Nucleus accumbens (tissue), 56 donors: ENCODE measurements at regions not wholly inside any gene's neighbourhood (a gene's known extent, or its start where the extent isn't known, plus 50 kb on each side); places are given as distances from the start of the nearest gene placed in this dataset.

Source experiments
- DNase-seq, 56 donors: peaks; one replicate each; lab custom pipeline; 2025; lab: John Stamatoyannopoulos, UW

DNA sequence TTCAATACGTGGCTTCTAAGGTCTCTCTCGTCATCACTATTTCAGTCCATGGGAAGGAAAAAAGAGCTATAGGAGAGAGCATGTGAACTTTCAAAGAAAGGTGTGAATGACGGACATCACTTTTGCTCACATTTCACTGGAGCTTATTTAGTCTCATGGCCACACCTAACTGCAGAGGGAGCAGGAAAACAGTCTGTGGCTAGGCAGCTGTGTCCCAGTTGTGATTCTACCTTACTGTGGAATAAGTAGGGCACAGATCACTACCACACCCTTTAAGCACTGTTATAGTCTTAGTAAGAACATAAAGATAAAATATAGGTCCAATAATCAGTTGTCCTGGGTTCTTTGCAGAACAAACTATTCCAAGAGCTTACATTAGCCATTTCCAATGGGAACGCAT, 192.9 kb downstream of the NRIP1 start:
- DNase-seq = no peak

DNA sequence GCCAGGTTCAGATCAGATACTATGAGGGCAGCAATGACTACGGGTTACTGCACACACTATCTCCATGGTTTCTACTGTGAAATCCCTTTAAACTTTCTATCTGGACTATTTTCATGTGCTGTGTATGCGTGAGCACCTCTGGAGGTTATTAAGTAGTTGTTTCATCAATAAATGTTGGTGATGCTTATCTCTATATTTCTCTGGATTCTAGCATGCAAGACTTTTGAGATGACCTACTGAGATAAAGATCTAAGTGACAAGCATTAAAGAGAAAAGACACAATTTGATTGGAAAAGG, 194.0 kb downstream of the NRIP1 start:
- no peak for DNase-seq

DNA sequence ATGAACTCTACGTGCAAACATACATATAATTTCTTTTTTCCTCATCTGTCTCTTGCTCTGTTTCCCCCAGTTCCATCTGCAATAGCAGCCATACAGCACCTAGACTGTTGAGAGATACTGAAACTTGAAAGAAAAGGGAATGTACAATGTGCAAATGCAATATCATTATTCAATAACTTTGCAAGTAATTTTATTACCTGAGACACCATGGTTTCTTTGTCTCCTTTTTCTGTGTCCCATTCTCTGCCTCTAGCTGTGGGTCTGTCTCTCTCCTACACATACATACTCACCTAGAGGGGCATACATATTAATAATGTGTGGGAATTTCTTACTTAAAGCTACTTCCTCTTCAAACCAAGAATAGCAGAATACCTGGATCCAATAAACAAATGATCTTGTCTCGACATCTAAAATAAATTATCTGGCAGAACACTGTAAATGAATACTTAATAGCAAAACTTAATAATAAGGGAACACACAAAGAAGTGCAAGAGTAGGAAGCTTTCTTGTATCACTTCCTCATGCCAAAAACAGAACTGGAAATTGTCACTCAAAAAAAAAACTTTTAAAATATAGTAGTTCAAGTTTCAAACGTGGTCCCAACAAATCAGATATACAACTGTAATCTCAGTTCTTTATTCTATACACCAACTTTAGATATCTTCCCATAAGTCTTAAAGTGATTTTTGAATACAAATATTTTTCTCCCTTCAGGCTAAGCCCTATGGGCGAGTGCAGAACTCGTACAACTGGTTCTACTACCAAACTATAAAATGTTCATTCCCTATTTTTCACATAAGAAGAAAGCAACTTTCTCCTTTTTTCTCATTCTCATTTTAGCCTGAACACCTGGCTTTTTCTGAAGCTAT, 194.6 kb downstream of the NRIP1 start:
- DNase-seq = no peak

DNA sequence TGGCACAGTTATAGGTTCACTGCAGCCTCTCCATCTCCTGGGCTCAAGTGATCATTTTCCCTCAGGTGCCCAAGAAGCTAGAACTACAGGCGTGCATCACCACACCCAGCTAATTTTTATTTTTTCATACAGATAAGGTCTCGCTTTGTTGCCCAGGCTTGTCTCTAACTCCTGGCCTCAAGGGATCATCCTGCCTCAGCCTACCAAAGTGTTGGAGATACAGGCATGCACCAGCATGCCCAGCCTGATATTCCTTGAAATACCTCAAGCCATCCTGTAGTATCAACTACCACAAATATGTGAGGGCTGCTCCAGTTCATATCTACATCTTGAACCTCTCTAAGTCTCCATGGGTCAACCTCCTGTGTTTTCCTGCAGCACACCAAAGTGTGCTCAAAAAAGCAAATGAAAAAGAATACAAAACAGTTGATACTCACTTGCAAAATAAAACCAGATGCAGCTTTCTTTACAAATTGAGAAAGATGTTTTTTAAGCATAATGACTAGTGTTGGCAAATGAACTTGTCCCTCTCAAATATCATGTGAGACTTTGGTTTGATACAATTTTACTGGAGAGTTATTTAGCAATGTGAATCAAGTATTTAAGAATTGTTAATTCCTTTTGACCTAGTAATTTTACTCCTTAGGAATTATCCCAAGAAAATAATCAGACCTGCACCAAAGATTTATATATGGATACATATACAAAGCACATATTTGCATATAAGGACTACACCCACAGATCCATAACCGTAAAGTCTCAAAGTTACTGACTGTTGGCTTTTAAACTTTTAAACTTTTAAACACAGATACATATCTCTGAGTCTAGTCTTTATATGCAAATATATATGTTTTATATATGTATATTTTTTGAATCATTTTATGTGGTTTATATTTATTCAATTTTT, 197.7 kb downstream of the NRIP1 start:
- DNase-seq = no peak

DNA sequence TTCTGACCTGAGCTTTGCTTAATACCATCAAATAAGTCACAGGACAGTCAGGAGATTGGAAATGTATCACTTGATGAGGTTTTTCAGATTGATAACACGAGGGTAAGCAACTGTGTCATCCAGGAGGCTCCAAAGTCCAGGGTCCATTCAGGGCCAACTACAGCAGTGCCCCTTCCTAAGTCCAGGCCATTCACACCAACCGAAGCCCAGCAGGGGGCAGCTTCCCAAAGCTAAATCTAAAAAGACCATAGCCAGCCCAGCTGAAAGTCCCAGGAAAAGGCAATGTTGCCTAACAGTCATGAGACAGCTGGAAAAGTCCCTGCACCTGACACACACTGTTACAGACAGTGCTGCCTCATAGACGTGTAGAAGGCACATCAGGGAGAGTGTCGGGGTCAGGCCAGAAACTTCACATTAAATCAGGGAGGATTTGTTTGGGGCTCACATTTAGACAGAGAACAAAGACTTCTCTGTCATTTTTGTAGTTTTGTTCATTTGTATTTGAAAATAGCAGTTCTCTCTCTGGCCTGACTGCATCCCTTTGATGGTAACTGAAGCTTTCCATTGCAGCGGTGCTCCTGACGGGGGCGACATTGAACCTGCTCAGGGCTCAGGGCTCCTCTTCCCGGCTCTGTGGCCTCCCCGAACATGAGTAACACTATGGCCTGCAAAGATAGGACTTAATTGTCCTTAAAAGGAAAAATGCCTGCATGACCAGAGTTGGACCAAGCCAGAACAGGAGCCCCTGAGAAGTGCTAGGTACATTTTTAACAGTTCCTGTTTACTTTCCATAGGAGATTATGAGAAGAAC, 200.4 kb downstream of the NRIP1 start:
- peak in 52 of 56 donors; percentile 6 to 87 (median 66) for DNase-seq

DNA sequence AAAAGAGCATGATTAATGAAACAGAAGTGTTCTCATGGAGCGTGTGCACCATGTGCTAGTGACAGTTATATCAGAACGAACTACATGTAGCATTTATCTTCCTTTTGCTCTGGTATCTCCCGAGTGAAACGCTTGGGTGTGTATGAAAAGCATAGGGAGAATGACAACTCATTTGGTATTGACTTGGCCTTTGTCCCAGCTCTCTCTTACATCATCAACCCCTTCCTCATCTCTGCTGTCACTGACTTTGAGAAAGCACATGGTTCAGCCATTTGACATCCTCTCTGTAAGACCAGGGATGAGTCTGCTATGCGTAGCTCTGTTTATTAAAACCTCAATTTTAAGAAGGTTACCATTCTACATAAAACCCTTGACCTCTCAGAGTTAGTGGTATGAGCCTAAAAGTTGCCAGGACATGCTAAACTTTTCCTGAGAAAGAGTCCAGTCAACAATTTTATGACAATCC, 201.0 kb downstream of the NRIP1 start:
- peak in 2 of 56 donors; percentile 9 to 17 for DNase-seq

DNA sequence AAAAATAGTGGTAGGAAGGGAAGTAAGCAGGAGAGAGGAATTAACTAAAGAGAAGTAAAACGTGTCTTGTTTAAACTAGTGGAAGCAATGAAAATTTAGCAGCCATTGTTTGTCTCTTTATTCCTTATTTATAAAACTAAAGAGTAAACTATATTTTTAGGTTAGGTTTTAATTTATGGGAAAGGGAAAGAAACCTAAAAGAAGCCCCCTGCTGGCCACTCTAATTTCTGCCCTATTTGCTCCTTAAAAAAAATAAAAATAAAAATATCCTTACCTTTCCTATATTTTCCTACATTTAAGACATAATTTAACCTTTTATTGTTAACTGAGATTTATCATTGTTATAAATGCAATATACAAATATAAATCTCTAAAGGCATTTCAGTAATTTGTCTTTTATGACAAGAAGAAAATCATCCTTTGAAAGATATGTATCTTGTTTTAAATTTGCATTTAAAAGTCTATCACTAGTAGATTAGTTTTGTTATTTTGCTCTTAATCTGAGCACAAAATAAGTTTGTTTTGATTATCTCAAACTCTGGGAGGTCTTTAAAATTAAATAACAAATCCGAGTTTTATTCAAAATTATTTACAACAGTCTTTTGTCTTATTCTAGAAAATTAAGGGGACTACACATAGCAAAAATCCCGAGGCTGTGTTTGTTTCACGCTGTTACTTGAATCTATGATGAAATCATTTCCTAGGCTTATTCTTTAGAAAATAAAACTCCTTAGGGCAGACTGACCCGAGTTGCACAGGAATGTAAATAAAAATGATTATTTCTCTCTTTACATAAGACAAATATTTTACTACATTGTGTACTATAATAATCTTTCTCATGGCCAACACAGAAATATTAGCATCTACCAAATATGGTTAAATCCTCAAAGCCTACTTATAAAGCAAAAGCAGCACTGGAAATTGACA, 201.7 kb downstream of the NRIP1 start:
- DNase-seq = peak in 1 of 56 donors; percentile 6

DNA sequence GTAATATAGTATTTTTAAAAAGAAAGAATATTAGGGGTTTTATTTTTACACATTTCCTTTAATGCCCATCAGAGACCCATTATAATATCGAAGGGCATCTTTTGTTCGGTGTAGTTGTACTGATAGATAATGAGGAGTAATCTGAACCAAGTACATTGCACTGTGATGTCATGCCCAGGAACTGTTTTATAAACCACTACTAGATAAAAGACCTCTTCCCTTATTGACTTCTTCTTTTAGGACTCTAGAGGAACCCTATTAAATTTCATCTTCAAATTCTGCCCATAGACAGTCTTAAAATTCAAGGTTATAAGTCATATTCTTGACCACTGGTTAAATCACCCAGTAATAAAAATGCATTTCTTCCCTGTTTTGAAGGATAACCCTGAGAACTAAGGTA, 206.5 kb downstream of the NRIP1 start:
- DNase-seq = no peak

DNA sequence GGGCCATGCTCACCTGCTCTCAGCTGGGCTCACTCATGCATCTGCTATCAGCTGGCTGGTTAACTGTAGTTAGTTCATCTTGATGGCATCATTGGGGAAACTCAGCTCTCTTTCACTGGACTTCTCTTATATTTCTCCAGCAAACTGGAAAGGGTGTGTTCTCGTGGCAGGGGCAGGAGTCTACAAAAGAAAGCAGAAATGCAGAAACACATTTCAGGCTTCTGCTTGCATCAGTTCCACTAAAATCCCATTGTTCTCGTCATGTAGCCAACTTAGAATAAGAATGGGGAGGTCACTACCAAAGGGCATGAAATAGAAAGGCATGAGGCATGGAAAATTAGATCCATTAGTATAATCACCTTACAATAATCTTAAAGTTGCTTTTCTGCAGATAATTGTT, 207.3 kb downstream of the NRIP1 start:
- no peak for DNase-seq

DNA sequence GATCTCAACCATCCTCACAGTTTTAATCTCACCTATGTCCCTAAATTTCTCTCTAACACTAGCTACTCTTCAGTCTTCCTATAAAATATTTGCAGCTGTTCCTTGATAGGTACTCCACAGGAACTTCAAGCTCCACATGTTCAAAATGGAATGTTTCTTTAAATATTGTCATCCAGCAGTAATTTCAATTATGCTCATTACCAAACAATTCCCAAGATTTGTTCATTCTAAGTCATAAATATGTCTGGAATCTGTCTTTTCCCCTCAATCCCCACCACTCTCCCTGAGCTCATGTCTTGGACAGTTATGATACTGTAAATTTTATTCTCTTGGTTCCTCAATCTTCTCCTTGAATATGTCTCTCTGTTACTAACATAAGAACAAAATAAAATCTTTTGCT, 214.4 kb downstream of the NRIP1 start:
- DNase-seq = no peak

DNA sequence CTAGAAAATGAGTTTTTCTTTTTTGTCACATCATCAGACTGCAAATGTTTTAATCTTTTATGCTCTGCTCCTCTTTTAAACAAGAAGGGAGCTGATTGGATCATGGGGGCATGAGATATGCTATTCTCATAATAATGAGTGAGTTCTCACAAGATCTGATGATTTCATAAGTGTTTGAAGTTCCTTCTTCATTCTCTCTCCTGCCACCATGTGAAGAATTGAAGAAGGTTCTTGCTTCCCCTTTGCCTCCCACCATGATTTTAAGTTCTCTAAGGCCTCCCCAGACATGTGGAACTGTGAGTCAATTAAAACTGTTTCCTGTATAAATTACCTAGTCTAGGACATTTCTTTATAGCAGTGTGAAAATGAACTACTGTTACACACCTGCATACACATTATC, 218.2 kb downstream of the NRIP1 start:
- DNase-seq = no peak

DNA sequence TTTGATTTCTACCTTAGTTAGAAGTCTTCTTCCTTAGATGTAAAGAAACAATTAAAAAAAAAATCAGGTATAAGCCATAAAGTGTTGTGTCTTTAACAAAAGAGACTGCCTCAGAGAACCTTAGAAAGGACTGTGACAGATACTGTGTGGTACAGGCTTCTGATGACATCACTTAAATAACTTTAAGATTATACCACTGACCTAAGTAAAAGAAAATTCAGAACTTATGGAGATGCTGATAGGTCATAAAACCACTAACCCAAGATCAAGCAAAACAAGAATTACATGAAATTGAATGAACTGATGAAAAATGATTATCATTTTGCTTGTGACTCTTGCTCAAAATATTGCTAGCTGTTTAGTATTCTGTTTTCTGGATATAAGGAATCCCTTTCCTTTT, 220.8 kb downstream of the NRIP1 start:
- DNase-seq = no peak

DNA sequence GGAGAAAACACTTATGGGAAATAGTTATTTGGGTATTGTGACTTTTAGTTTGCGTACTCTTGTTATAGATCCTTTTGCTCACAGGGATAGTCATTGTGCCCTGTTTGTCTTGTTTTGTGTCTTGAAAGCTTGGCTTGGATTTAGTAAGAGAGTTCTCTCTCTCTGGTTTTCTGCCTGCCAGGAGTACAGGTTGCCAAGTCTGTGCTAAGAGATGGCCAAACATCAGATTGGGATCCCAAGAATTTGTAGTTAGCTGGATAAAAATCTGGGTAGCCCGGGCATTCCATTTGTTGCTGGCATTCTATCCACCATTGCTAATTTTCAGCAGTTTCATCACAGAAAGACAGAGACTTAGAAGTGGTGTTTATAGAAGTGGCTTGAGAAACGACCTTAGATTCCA, 222.2 kb downstream of the NRIP1 start:
- no peak for DNase-seq

DNA sequence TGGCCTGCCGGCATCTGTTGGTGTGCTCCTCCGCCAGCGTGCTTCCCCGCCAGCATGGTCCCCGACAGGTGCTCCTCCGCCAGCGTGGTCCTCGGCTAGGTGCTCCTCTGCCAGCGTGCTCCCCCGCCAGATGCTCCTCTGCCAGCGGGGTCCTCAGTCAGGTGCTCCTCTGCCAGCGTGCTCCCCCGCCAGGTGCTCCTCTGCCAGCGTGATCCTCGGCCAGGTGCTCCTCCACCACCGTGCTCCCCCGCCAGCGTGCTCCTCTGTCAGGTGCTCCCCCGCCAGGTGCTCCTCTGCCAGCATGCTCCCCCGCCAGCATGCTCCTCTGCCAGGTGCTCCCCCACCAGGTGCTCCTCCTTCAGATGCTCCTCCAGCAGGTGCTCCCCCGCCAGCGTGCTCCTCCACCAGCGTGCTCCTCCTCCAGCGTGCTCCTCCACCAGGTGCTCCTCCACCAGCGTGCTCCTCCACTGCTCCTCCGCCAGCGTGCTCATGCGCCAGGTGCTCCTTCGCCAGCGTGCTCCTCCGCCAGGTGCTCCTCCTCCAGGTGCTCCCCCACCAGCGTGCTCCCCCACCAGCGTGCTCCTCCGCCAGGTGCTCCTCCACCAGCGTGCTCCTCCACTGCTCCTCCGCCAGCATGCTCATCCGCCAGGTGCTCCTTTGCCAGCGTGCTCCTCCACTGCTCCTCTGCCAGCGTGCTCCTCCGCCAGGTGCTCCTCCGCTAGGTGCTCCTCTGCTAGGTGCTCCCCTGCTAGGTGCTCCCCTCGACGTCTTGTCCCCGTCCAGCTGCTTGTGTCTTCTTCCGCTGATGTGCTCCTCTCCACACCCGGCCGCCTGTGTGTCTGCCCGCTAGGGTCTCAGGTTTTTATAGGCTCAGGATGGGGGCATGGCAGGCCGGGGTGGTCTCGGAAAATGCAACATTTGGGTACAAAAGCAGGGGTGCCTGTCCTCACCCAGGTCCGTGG, 223.0 kb downstream of the NRIP1 start:
- no peak for DNase-seq

DNA sequence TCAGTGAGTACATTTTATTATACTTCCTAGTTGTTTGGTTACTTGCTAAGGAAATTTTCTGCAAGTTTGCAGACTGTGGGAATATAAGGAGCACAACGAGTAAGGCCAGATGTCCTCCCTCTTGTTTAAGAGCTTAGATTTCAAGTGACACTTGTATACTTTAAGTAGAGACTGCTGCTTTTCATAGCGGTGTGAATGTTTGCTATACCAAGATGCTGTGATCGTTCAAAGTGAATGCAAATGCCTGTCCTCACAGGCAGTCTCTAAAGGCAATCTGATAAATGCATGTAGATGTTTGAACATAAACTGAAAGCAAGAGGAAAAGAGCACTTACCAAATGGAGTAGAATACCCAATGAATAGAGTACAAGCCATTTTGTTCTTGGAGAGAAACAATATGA, 226.4 kb downstream of the NRIP1 start:
- no peak for DNase-seq

DNA sequence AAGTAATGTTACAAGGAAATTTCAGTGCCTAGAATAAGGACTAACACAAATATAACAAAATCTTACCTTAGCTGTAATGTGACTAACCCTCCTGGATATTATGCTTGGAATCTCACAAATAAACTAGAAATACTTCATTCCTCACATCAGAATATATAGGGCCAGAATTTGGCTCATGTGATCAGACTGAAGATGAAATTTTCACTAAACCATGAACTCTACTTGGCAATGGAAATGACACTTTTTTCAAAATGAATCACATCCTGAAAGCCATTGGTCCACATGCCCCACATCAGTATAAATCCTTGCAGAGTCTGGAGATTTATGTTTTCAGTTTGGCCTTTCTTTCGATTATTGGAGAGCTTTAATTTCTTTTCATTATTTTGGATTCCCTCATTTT, 227.8 kb downstream of the NRIP1 start:
- no peak for DNase-seq

DNA sequence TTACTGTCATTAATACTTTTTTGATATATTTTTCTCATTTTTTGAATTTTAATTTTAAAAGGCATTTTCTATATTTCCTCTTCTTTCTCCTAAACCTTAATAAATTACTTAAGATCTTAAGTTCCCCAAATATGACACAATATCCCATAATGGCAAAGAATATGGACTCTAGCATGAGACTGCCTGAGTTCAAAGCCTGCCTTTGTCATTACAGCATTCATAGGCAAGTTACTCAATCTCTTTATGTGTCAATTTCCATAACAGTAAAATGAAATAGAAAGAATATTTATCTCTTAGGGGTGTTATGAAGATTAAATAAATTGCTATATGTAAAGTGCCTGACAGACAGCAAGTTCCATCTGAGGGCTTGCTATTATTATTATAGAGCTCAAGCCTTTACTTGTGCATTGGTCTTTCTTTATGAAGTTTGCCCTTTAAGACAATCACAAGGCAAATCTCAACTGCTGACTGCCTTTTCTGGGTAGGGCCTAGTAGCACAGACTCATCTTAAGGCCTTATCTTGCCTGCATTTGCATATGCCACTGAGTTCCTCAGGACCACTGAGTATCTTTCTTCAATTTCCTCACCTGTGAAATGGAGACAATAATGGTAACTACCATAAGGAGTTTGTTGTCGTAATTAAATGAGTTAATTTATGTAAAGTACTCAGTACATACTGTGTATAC, 231.0 kb downstream of the NRIP1 start:
- no peak for DNase-seq

DNA sequence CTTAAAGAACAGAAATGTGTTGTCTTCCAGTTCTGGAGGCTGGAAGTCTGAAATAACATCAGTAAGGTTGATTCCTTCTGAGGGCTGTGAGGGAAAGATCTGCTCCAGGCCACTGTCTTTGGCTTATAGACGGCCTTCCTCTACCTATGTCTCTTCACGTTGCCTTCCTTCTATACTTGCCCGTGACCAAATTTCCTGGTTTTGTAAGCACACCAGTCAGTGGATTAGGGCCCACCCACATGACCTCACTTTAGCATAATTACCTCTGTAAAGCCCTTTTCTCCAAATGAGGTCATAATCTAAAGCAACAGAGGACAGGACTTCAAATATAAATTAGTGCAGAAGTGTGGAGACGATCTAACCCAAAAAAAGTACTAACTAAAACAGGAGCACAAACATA, 231.6 kb downstream of the NRIP1 start:
- no peak for DNase-seq
